H9 (cell line): ENCODE measurements at regions not wholly inside any gene's neighbourhood (a gene's known extent, or its start where the extent isn't known, plus 50 kb on each side); places are given as distances from the start of the nearest gene placed in this dataset.

ENCODE experiments used
- DNase-seq: peaks from one replicate; pipeline ENCODE4 v3.0.0-alpha.2; 2017
- H2AFZ ChIP-seq: one replicate; pipeline ENCODE4 v1.6.1; 2013; ENCODE audit warnings: mild to moderate bottlenecking, low read length, control low read depth, moderate library complexity
- H2AK5ac ChIP-seq: 2 replicates; pipeline ENCODE4 v1.6.1; 2013; ENCODE audit warnings: low read length, control low read depth, mixed read lengths; ENCODE audit not compliant: insufficient read length
- H2BK120ac ChIP-seq: one replicate; pipeline ENCODE4 v1.6.1; 2013; ENCODE audit warnings: low read depth, mild to moderate bottlenecking, low read length, control low read depth, inconsistent platforms; ENCODE audit not compliant: poor library complexity, severe bottlenecking
- H2BK12ac ChIP-seq: 2 replicates; pipeline ENCODE4 v1.6.1; 2013; ENCODE audit warnings: low read length, control low read depth, mixed read lengths, low read depth; ENCODE audit not compliant: insufficient read length
- H2BK15ac ChIP-seq: 2 replicates; pipeline ENCODE4 v1.6.1; 2013; ENCODE audit warnings: low read depth, low read length, control low read depth
- H2BK20ac ChIP-seq: one replicate; pipeline ENCODE4 v1.6.1; 2013; ENCODE audit warnings: low read depth, mild to moderate bottlenecking, low read length, control low read depth, inconsistent platforms; ENCODE audit not compliant: poor library complexity, severe bottlenecking
- H2BK5ac ChIP-seq: 2 replicates; pipeline ENCODE4 v1.6.1; 2013; ENCODE audit warnings: low read length, control low read depth, mixed read lengths; ENCODE audit not compliant: insufficient read length
- H3K14ac ChIP-seq: 2 replicates; pipeline ENCODE4 v1.6.1; 2013; ENCODE audit warnings: low read length, control low read depth; ENCODE audit not compliant: insufficient read depth
- H3K18ac ChIP-seq: 2 replicates; pipeline ENCODE4 v1.6.1; 2013; ENCODE audit warnings: low read depth, mild to moderate bottlenecking, mixed read lengths, low read length, control low read depth; ENCODE audit not compliant: insufficient read length
- H3K23ac ChIP-seq: 2 replicates; pipeline ENCODE4 v1.6.1; 2013; ENCODE audit warnings: low read length, control low read depth, mixed read lengths, low read depth; ENCODE audit not compliant: insufficient read length
- H3K23me2 ChIP-seq: 2 replicates; pipeline ENCODE4 v1.6.1; 2013; ENCODE audit warnings: low read depth, mild to moderate bottlenecking, mixed read lengths, low read length, control low read depth; ENCODE audit not compliant: insufficient read length, poor library complexity, severe bottlenecking
- H3K27ac ChIP-seq: 2 replicates; pipeline ENCODE4 v1.5.1; 2013; ENCODE audit warnings: low read length, control low read depth, mixed read lengths, low read depth; ENCODE audit not compliant: insufficient read length
- H3K27me3 ChIP-seq: 2 replicates; pipeline ENCODE4 v1.6.1; 2013; ENCODE audit warnings: low read length, control low read depth, inconsistent platforms; ENCODE audit not compliant: insufficient read depth
- H3K4ac ChIP-seq: 2 replicates; pipeline ENCODE4 v1.6.1; 2013; ENCODE audit warnings: low read depth, mild to moderate bottlenecking, control low read depth, inconsistent platforms, low read length, moderate library complexity
- H3K4me1 ChIP-seq: 2 replicates; pipeline ENCODE4 v1.6.1; 2013; ENCODE audit warnings: low read length, control low read depth, inconsistent platforms; ENCODE audit not compliant: insufficient read depth
- H3K4me2 ChIP-seq: 2 replicates; pipeline ENCODE4 v1.6.1; 2013; ENCODE audit warnings: low read length, control low read depth, mixed read lengths; ENCODE audit not compliant: insufficient read length, insufficient read depth
- H3K56ac ChIP-seq: 2 replicates; pipeline ENCODE4 v1.6.1; 2013; ENCODE audit warnings: low read depth, mild to moderate bottlenecking, mixed read lengths, low read length, control low read depth; ENCODE audit not compliant: insufficient read length
- H3K79me1 ChIP-seq: 2 replicates; pipeline ENCODE4 v1.6.1; 2013; ENCODE audit warnings: low read depth, mild to moderate bottlenecking, moderate library complexity, low read length, control low read depth, inconsistent platforms; ENCODE audit not compliant: insufficient read depth, poor library complexity, severe bottlenecking
- H3K79me2 ChIP-seq: 2 replicates; pipeline ENCODE4 v1.6.1; 2013; ENCODE audit warnings: low read length, control low read depth, inconsistent platforms; ENCODE audit not compliant: insufficient read depth
- H3K9ac ChIP-seq: 2 replicates; pipeline ENCODE4 v1.6.1; 2013; ENCODE audit warnings: low read length, control low read depth, mixed read lengths; ENCODE audit not compliant: insufficient read length; ENCODE audit errors: extremely low read depth
- H3K9me3 ChIP-seq: one replicate; pipeline ENCODE4 v1.6.1; 2013; ENCODE audit warnings: low read depth, low read length, inconsistent platforms; ENCODE audit not compliant: control insufficient read depth
- H3T11ph ChIP-seq: one replicate; pipeline ENCODE4 v1.6.1; 2013; ENCODE audit warnings: mild to moderate bottlenecking, low read length, control low read depth, inconsistent platforms
- H4K20me1 ChIP-seq: one replicate; pipeline ENCODE4 v1.6.1; 2013; ENCODE audit not compliant: control insufficient read depth, insufficient read length, insufficient read depth
- H4K5ac ChIP-seq: 2 replicates; pipeline ENCODE4 v1.6.1; 2013; ENCODE audit warnings: low read depth, mild to moderate bottlenecking, mixed read lengths, low read length, control low read depth; ENCODE audit not compliant: insufficient read length
- H4K8ac ChIP-seq: replicated peaks from 2 replicates; pipeline ENCODE4 v1.6.1; 2013; ENCODE audit warnings: low read length, control low read depth, mixed read lengths, low read depth; ENCODE audit not compliant: insufficient read length
- H4K91ac ChIP-seq: 2 replicates; pipeline ENCODE4 v1.6.1; 2013; ENCODE audit warnings: low read depth, mild to moderate bottlenecking, moderate library complexity, mixed read lengths, low read length, control low read depth; ENCODE audit not compliant: insufficient read length
- H3K27ac Mint-ChIP-seq, 3 experiments: 2 replicates in 2 of 3; 3 replicates in 1 of 3; pipeline ENCODE4 v1.8.0; 2020 to 2021; ENCODE audit warnings: mixed read lengths in 3 of 3, mild to moderate bottlenecking in 1 of 3, moderate library complexity in 1 of 3
- H3K27me3 Mint-ChIP-seq: 2 replicates; pipeline ENCODE4 v1.8.0; 2021; ENCODE audit warnings: low read depth, mild to moderate bottlenecking, moderate library complexity, mixed read lengths
- H3K36me3 Mint-ChIP-seq, 3 experiments: 2 replicates in 2 of 3; 3 replicates in 1 of 3; pipeline ENCODE4 v1.8.0; 2020 to 2021; ENCODE audit warnings: low read depth in 3 of 3, mixed read lengths in 3 of 3; ENCODE audit not compliant: insufficient read depth in 1 of 3
- H3K4me1 Mint-ChIP-seq, 2 experiments: 2 replicates each; pipeline ENCODE4 v1.8.0; 2020; ENCODE audit warnings: mixed read lengths in 2 of 2
- H3K4me3 Mint-ChIP-seq, 2 experiments: 2 replicates in 1 of 2; 3 replicates in 1 of 2; pipeline ENCODE4 v1.8.0; 2020 to 2021; ENCODE audit warnings: mild to moderate bottlenecking in 2 of 2, mixed read lengths in 2 of 2, moderate library complexity in 1 of 2
- H3K9me3 Mint-ChIP-seq, 2 experiments: 2 replicates in 1 of 2; 3 replicates in 1 of 2; pipeline ENCODE4 v1.8.0; 2020; ENCODE audit warnings: mild to moderate bottlenecking in 2 of 2, mixed read lengths in 2 of 2, moderate library complexity in 1 of 2
- TF ChIP-seq, protein P1 (sequence below): fragments of 200-600 bp; sonication (generic); conservative IDR thresholded peaks from 3 replicates; pipeline ENCODE4 v1.8.0; 2021; ENCODE audit warnings: antibody characterized with exemption, mild to moderate bottlenecking

- H3K23ac ChIP-seq = no peak overlapping the region
- H4K8ac ChIP-seq = no peak overlapping the region
- no peak overlapping the region for H3K4ac ChIP-seq
- no peaks in the 10 kb centered on the region for H4K20me1 ChIP-seq
- H3K79me2 ChIP-seq = no peaks in the 10 kb centered on the region; the same call in 1 of the 2 replicates
- H4K5ac ChIP-seq = no peak overlapping the region
- H3K9me3 Mint-ChIP-seq = peaks cover under 1% of the 10 kb centered on the region in 2 experiments; a peak in 1 of 5 replicates
- H3K4me2 ChIP-seq = no peak overlapping the region
- no peak for DNase-seq
- H3K4me3 Mint-ChIP-seq = no peak overlapping the region
- TF ChIP-seq, protein P1, sequence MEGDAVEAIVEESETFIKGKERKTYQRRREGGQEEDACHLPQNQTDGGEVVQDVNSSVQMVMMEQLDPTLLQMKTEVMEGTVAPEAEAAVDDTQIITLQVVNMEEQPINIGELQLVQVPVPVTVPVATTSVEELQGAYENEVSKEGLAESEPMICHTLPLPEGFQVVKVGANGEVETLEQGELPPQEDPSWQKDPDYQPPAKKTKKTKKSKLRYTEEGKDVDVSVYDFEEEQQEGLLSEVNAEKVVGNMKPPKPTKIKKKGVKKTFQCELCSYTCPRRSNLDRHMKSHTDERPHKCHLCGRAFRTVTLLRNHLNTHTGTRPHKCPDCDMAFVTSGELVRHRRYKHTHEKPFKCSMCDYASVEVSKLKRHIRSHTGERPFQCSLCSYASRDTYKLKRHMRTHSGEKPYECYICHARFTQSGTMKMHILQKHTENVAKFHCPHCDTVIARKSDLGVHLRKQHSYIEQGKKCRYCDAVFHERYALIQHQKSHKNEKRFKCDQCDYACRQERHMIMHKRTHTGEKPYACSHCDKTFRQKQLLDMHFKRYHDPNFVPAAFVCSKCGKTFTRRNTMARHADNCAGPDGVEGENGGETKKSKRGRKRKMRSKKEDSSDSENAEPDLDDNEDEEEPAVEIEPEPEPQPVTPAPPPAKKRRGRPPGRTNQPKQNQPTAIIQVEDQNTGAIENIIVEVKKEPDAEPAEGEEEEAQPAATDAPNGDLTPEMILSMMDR = no peak
- H2BK15ac ChIP-seq = no peak overlapping the region
- H2BK20ac ChIP-seq = no peak overlapping the region
- H3K27ac Mint-ChIP-seq = no peak overlapping the region
- H3K27me3 Mint-ChIP-seq = no peaks in the 10 kb centered on the region
- H3K4me1 Mint-ChIP-seq = peaks cover 0 to 1% of the 10 kb centered on the region in 2 experiments; a peak in 2 of 4 replicates
- no peak overlapping the region for H2BK12ac ChIP-seq
- H3K4me1 ChIP-seq = no peaks in the 10 kb centered on the region
- H3K27ac ChIP-seq = no peak overlapping the region
- H3K9me3 ChIP-seq = no peaks in the 10 kb centered on the region
- H3K27me3 ChIP-seq = no peaks in the 10 kb centered on the region
- H2AFZ ChIP-seq = no peak overlapping the region
- H4K91ac ChIP-seq = no peak overlapping the region
- no peak overlapping the region for H3K18ac ChIP-seq
- no peak overlapping the region for H3K9ac ChIP-seq
- H3K23me2 ChIP-seq = no peaks in the 10 kb centered on the region
- H3K79me1 ChIP-seq = peaks cover 3% of the 10 kb centered on the region
- no peak overlapping the region for H2AK5ac ChIP-seq
- H2BK120ac ChIP-seq = no peak overlapping the region
- peaks cover 0 to under 1% (median 0%) of the 10 kb centered on the region in 3 experiments; a peak in 1 of 7 replicates for H3K36me3 Mint-ChIP-seq
- no peak overlapping the region for H2BK5ac ChIP-seq
- H3T11ph ChIP-seq = no peak overlapping the region
- H3K56ac ChIP-seq = no peak overlapping the region
- no peak overlapping the region for H3K14ac ChIP-seq
These were observed 562.2 kb upstream of the IMPG1 start for GRCh38 chr6:76634695-76635094.
